ENCODE measurements at regions not wholly inside any gene's neighbourhood (a gene's known extent, or its start where the extent isn't known, plus 50 kb on each side); places are given as distances from the start of the nearest gene placed in this dataset.

DNA sequence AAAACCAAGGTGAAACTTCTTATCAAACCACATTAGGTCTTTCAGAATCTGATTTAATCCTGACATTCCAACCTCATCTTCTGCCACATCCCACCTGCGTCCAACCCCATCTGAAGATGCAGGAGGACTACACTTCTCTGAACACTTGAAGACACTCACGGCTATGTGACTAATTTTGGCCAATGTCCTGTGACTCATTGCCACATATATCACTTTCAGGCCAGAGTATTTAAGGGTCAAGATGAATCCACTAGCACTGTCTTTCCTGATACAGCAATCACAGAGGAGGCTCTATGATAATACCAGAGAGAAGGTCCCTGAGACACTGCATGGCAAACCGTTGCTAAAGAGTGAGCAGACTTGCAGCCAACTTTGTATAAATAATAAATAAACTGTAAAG is 323.4 kb downstream of the NR2F1-AS1 start:
- no peak for DNase-seq (ENCODE audit: low read depth)
- TF ChIP-seq, protein P1, sequence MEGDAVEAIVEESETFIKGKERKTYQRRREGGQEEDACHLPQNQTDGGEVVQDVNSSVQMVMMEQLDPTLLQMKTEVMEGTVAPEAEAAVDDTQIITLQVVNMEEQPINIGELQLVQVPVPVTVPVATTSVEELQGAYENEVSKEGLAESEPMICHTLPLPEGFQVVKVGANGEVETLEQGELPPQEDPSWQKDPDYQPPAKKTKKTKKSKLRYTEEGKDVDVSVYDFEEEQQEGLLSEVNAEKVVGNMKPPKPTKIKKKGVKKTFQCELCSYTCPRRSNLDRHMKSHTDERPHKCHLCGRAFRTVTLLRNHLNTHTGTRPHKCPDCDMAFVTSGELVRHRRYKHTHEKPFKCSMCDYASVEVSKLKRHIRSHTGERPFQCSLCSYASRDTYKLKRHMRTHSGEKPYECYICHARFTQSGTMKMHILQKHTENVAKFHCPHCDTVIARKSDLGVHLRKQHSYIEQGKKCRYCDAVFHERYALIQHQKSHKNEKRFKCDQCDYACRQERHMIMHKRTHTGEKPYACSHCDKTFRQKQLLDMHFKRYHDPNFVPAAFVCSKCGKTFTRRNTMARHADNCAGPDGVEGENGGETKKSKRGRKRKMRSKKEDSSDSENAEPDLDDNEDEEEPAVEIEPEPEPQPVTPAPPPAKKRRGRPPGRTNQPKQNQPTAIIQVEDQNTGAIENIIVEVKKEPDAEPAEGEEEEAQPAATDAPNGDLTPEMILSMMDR (IDR thresholded peaks at IDR 0.05; ENCODE audit: control insufficient read depth, insufficient read depth, low read depth, low read length, missing control alignments), result no peak

GRCh38 chr5:93255796-93256195 is 325.2 kb downstream of the NR2F1-AS1 start:
- TF ChIP-seq, protein P1 (IDR thresholded peaks at IDR 0.05; ENCODE audit: control insufficient read depth, insufficient read depth, low read depth, low read length, missing control alignments), result no peak
- H3K4me3 ChIP-seq (ENCODE audit: control insufficient read depth, low read depth, low read length), result no peak overlapping the region
- DNase-seq (ENCODE audit: low read depth), result no peak

More for the DNA sequence above, 323.4 kb downstream of the NR2F1-AS1 start:
- H3K4me3 ChIP-seq (ENCODE audit: control insufficient read depth, low read depth, low read length), result no peak overlapping the region

GRCh38 chr5:93252165-93252564 is 328.9 kb downstream of the NR2F1-AS1 start:
- TF ChIP-seq, protein P1 (IDR thresholded peaks at IDR 0.05; ENCODE audit: control insufficient read depth, insufficient read depth, low read depth, low read length, missing control alignments), result peak; percentile 11
- DNase-seq (ENCODE audit: low read depth), result no peak
- no peak overlapping the region for H3K4me3 ChIP-seq (ENCODE audit: control insufficient read depth, low read depth, low read length)

- no peak for DNase-seq (ENCODE audit: low read depth)
- no peak overlapping the region for H3K4me3 ChIP-seq (ENCODE audit: control insufficient read depth, low read depth, low read length)
- TF ChIP-seq, protein P1 (IDR thresholded peaks at IDR 0.05; ENCODE audit: control insufficient read depth, insufficient read depth, low read depth, low read length, missing control alignments), result no peak
These were observed 329.7 kb downstream of the NR2F1-AS1 start for GRCh38 chr5:93251347-93251746.

DNA sequence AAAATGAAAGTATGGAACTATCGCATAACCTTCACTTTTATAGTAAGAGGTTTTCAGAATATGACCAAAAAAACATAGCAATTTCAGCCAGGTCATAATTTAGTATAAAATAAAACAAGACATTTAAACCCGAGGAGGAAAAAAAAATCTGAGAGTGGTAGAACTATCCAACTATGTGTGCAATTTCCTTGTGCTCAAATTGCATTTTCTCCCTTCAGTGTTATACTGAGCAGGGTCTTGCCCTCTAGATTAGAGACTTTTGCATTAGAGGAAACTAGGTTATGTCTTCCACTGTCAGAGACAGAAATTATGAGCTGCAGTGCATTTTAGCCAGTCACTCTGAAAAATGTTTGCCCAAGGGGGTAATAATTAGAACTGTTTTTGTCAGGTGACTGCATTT is 330.6 kb downstream of the NR2F1-AS1 start:
- TF ChIP-seq, protein P1 (IDR thresholded peaks at IDR 0.05; ENCODE audit: control insufficient read depth, insufficient read depth, low read depth, low read length, missing control alignments), result no peak
- DNase-seq (ENCODE audit: low read depth), result no peak
- no peak overlapping the region for H3K4me3 ChIP-seq (ENCODE audit: control insufficient read depth, low read depth, low read length)

GRCh38 chr5:93249651-93250289 is 331.2 kb downstream of the NR2F1-AS1 start:
- no peak for DNase-seq (ENCODE audit: low read depth)
- no peak overlapping the region for H3K4me3 ChIP-seq (ENCODE audit: control insufficient read depth, low read depth, low read length)
- TF ChIP-seq, protein P1 (IDR thresholded peaks at IDR 0.05; ENCODE audit: control insufficient read depth, insufficient read depth, low read depth, low read length, missing control alignments), result no peak

All from AG09309 (cell line).